Femur (tissue), 1 donor: ENCODE measurements at regions not wholly inside any gene's neighbourhood (a gene's known extent, or its start where the extent isn't known, plus 50 kb on each side); places are given as distances from the start of the nearest gene placed in this dataset.
"Not testable (repeated sequence)": the region's sequence is repeated elsewhere in the genome, so short reads cannot be mapped to it uniquely, and the experiment has no call there.

ENCODE experiments used
- DNase-seq: peaks from one replicate; pipeline ENCODE4 v3.0.0-alpha.2; 2017

GRCh38 chr20:51184289-51184688 is 161.4 kb upstream of the KCNG1 start:
- DNase-seq = no peak

- DNase-seq = no peak
Observed at GRCh38 chr20:51183451-51183850, 160.5 kb upstream of the KCNG1 start.

- DNase-seq = no peak
Observed at GRCh38 chr20:51182571-51182970, 159.7 kb upstream of the KCNG1 start.

GRCh38 chr20:51178153-51178552 is 155.2 kb upstream of the KCNG1 start:
- DNase-seq = no peak

- no peak for DNase-seq
Observed at GRCh38 chr20:51176876-51177275, 154.0 kb upstream of the KCNG1 start.

GRCh38 chr20:51176446-51176845 is 153.5 kb upstream of the KCNG1 start:
- DNase-seq = no peak

DNA sequence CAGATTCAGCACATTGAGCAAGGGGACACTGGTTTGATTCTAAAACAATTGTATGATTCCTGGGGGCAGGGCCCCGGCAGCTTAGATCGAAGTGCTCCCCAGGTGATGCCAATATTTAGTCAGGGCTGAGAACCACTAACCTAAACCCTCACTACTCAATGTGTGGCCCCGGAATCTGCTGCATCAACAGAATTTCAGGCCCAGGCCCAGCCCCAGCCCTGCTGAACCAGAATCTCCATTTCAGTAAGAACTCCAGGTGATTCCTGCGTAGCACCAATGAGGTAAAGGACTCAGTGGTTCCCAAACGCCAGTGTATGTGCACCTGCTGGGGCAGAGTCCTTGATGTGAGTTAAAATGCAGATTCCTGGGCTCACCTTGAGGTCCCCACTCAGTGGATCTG is 152.8 kb upstream of the KCNG1 start:
- no peak for DNase-seq

GRCh38 chr20:51175156-51175555 is 152.2 kb upstream of the KCNG1 start:
- DNase-seq = no peak

- DNase-seq = no peak
Observed at GRCh38 chr20:51174536-51174935, 151.6 kb upstream of the KCNG1 start.

- DNase-seq = no peak
Observed at GRCh38 chr20:51172558-51173428, 149.9 kb upstream of the KCNG1 start.

DNA sequence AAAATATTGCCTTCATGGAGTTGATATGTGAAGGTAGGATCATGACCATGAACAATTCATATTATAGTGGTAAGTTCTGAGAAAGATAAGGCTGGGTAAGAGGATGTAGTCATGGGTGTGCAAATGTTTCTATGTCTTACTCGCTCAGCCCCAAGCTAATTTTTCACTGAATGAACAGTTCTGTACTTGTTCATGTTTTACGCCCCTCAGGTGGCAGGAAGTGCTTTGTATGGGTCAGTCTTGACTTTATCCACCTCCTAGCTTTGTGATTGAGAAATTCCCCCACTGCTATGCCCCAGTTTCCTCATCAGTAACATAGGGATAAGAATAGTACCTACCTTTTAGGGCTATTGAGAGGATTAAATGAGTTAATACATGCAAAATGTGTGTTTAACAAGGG is 148.2 kb upstream of the KCNG1 start:
- no peak for DNase-seq

- no peak for DNase-seq
Observed at GRCh38 chr20:51169813-51170212, 146.9 kb upstream of the KCNG1 start.

- not testable (repeated sequence) for DNase-seq
Observed at GRCh38 chr20:51167911-51168310, 145.0 kb upstream of the KCNG1 start.

DNA sequence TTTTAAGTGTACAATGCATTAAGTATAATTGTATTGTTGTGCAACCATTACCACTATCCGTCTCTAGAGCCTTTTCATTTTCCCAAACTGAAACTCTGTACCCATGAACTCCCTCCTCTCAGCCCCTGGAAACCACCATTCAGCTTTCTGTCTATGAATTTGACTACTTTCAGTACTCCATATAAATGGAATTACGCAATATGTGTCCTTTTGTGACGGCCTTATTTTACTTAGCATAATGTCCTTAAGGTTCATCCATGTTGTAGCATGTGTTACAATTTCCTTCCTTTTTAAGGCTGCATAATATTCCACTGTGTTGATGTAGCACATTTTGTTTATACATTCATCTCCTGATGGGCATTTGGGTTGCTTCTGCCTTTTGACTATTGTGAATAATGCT is 143.6 kb upstream of the KCNG1 start:
- no peak for DNase-seq

DNA sequence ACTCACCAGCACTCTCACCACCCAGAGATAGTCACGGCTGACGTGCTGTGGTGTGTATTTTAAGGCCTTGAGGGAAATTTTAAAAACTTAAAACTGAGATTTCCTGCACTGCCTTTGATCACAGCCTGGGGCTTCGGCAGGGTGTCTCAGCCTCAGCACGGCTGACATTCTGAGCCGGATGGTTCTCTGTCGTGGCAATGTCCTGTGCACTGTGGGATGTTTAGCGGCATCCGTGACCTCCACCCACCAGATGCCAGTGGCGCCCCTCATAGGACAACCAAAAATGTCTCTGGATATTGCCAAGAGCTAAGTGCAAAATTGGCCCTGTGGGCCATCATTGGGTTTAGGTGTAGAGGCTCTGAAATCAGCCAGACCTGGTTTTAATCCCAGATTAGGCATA is 142.2 kb upstream of the KCNG1 start:
- DNase-seq = no peak

DNA sequence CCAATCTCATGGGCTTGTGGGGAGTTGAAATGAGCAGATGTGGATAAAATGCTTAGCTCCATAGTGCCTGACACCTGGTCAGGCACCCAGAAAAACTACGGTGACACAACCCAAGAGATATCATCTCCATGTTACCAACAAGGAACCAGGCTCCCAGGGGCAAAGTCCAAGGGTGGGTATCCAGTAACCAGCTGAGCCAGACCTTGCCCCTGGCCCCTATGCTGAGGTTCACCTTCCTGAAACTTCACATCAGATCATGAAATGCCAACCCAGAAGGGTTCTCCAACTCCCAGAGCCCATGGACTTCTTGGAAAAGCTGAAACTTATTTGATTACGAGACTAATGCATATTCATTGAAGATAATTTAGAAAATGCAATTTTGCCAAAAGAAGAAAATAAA is 141.8 kb upstream of the KCNG1 start:
- no peak for DNase-seq

DNA sequence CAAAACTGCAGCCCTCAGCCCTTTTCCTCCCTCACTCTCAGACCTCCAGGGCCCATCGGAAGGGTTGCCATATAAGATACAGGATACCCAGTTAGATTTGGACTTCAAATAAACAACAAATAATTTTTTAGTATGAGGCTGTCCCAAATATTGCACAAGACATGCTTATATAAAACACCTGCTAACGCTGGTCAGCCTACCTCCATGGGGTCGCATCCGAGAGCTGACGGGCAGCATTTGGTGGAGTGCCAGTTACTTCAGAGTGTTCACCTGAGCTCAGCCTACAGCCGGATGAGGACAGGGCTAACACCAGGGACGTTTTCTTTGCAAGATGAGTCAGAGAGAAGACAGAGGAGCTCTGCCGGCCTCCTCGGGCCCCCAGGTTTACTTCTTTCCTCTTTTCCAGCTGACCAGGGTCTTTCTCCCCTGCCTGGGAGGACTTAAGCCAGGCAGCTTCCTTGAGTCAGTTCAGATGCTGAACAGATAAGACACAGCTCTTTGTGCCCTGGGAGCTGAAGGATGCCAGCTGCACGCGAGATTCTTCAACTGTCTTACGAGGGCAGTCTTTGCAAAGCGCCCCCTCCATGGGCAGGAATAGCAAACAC is 141.2 kb upstream of the KCNG1 start:
- DNase-seq = no peak

DNA sequence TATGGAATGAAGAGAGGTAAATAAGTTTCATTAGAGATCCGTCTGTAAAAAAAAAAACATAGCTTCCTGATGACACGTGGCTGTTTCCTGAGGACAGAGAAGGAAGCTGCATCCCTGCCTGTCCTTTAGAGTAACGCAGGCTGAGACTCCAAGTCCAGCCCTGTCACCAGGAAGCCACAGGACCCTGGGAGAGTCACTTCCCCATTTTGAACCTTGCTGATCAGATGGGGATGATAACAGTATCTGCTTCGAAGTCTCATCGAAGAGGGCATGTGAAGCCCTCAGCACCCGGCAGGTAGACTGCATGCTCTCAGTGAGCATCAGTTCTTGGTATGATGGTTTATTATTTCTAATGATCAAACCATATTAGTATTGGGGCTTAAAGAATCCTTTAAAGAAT is 139.1 kb upstream of the KCNG1 start:
- no peak for DNase-seq

GRCh38 chr20:51160821-51161220 is 137.9 kb upstream of the KCNG1 start:
- no peak for DNase-seq

DNA sequence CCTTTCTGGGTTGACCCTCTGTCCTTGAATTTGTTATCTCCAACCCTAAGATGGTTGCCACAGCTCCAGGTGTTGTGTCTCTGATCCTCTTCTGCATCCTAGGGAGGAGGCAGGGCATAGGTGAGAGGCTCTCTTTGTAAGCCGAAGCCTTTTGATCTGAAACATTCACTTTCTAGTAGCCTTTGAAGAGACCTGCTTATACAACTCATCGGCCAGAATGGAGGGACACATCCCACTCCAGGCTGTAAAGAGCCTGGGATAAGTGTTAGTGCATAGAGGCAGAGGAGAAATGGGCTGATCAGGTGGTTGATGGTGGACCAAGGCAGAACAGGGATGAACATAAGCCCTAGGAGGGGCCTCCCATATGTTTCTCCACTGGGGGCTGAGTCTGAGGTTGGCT is 137.1 kb upstream of the KCNG1 start:
- no peak for DNase-seq

- DNase-seq = no peak
Observed at GRCh38 chr20:51159303-51159702, 136.4 kb upstream of the KCNG1 start.

- no peak for DNase-seq
Observed at GRCh38 chr20:51158226-51158625, 135.3 kb upstream of the KCNG1 start.

DNA sequence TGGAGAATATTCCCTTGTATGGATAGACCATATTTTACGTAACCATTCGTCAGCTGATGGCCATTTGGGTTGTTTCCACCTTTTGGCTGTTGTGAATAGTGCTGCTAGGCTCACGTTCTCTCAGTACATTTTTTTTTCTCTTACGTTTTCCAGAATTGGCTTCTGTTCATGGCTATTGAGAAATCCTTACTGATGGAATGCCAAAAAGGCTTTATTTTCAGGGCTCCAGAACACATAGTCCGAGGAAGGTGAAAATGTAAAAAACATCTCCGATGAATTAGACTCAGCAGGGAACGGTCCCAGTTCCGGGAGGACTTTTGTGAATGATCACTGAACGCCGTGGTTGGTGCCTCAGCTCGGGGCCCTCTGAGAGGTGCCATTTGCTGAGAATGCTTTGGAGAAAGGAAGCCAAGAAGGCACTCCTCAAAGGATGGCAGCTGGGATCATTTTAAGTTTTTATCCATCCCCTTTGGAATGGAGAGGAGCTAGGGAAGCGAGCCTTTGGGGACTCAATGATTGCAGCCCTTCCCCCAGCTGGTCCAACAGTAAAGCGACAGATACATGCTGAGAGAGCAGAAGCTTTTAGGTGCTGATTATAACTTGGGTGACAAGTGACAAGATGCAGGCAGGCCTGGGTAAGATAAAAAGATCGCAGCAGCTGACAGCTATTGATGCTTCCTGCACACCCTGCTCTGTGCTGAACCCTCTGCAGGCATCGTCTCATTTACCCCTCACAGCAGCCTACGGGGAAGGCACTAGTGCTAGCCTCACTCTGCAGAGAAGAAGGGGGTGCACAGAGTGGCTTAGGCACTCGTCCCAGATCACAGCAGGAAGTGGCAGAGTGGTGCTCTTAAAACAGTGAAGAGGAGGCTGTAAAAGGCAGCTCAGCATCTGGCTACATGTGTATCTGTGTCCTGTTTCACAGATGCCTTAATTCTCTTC is 133.4 kb upstream of the KCNG1 start:
- no peak for DNase-seq
